ENCODE measurements at regions not wholly inside any gene's neighbourhood (a gene's known extent, or its start where the extent isn't known, plus 50 kb on each side); places are given as distances from the start of the nearest gene placed in this dataset.

GRCh38 chr13:28552288-28552687 is 57.4 kb upstream of the FLT1 start:
- no peak overlapping the region for H3K27ac ChIP-seq
- no peak for TF ChIP-seq CTCF (IDR thresholded peaks at IDR 0.05)
- H3K4me3 ChIP-seq (ENCODE audit: low read depth in 1 of 2, low read length in 1 of 2): no peak overlapping the region
- peaks cover 20% of the 10 kb centered on the region for H3K27me3 ChIP-seq
- H3K36me3 ChIP-seq: no peaks in the 10 kb centered on the region
- H3K4me1 ChIP-seq (ENCODE audit: control insufficient read depth in 1 of 2, insufficient read depth in 1 of 2, low read depth in 1 of 2, low read length in 1 of 2): no peaks in the 10 kb centered on the region
- no peaks in the 10 kb centered on the region for H3K9me3 ChIP-seq

DNA sequence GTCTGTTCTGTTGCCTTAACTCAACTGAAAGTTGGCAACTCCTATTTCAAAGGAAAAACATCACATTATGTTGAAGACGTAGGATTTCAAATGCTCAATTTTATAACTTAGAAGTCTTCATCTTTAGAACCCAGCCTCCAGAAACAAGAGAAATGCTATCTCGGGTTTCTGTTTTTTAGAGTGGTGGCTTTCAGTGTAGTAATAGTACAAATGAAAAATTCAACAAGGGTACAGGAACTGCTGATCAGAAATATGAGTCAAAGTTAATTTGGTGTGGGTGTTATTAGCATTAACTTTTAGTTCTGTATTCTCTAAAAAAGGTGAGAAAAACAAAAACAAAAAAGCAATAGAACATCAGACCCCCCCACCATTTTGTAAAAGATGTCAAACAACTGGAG is 56.6 kb upstream of the FLT1 start:
- TF ChIP-seq CTCF (IDR thresholded peaks at IDR 0.05): no peak
- Histone ChIP-seq H3K27ac (no peak overlapping the region), H3K9me3 (no peaks in the 10 kb centered on the region), H3K27me3 (peaks cover 20% of the 10 kb centered on the region), H3K4me3 (ENCODE audit: low read depth in 1 of 2, low read length in 1 of 2) (no peak overlapping the region), H3K36me3 (no peaks in the 10 kb centered on the region), H3K4me1 (ENCODE audit: control insufficient read depth in 1 of 2, insufficient read depth in 1 of 2, low read depth in 1 of 2, low read length in 1 of 2) (no peaks in the 10 kb centered on the region)

GRCh38 chr13:28550721-28551497 is 56.0 kb upstream of the FLT1 start:
- Histone ChIP-seq H3K27ac (no peak overlapping the region), H3K4me1 (ENCODE audit: control insufficient read depth in 1 of 2, insufficient read depth in 1 of 2, low read depth in 1 of 2, low read length in 1 of 2) (no peaks in the 10 kb centered on the region), H3K4me3 (ENCODE audit: low read depth in 1 of 2, low read length in 1 of 2) (no peak overlapping the region), H3K9me3 (no peaks in the 10 kb centered on the region), H3K27me3 (peaks cover 20% of the 10 kb centered on the region), H3K36me3 (no peaks in the 10 kb centered on the region)
- TF ChIP-seq CTCF (IDR thresholded peaks at IDR 0.05): no peak

DNA sequence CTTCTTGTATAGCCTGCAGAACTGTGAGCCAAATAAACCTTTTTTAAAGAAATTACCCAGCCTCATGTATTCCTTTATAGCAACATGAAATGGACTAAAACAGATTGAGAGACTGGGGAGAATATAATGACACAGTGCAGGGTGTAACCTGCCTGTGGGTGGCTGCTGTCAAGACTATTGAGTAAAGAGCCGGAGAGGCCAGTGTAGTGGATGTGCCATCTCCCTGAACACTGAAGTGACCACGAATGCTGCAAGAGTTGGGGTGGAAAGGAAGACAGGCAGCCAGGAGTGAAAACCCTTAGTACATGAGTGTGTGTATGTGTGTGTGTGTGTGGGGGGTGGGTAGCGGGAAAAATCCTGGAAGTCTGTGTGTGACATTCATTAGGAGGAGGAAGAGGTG is 55.2 kb upstream of the FLT1 start:
- no peak overlapping the region for H3K4me3 ChIP-seq (ENCODE audit: low read depth in 1 of 2, low read length in 1 of 2)
- H3K27ac ChIP-seq: no peak overlapping the region
- H3K27me3 ChIP-seq: peaks cover 25% of the 10 kb centered on the region
- H3K36me3 ChIP-seq: no peaks in the 10 kb centered on the region
- no peak for TF ChIP-seq CTCF (IDR thresholded peaks at IDR 0.05)
- H3K9me3 ChIP-seq: no peaks in the 10 kb centered on the region
- no peaks in the 10 kb centered on the region for H3K4me1 ChIP-seq (ENCODE audit: control insufficient read depth in 1 of 2, insufficient read depth in 1 of 2, low read depth in 1 of 2, low read length in 1 of 2)

- no peaks in the 10 kb centered on the region for H3K36me3 ChIP-seq
- H3K4me3 ChIP-seq (ENCODE audit: low read depth in 1 of 2, low read length in 1 of 2): no peak overlapping the region
- H3K4me1 ChIP-seq (ENCODE audit: control insufficient read depth in 1 of 2, insufficient read depth in 1 of 2, low read depth in 1 of 2, low read length in 1 of 2): no peaks in the 10 kb centered on the region
- H3K27ac ChIP-seq: no peak overlapping the region
- peaks cover 19% of the 10 kb centered on the region for H3K27me3 ChIP-seq
- no peaks in the 10 kb centered on the region for H3K9me3 ChIP-seq
- TF ChIP-seq CTCF (IDR thresholded peaks at IDR 0.05): no peak
These were observed 53.9 kb upstream of the FLT1 start for GRCh38 chr13:28548872-28549271.
